Ishikawa (cell line): ENCODE measurements at regions not wholly inside any gene's neighbourhood (a gene's known extent, or its start where the extent isn't known, plus 50 kb on each side); places are given as distances from the start of the nearest gene placed in this dataset.

ENCODE experiments used
- CEBPB ChIP-seq: IDR thresholded peaks from 2 replicates; pipeline ENCODE4 v1.6.1; 2012
- EGR1 ChIP-seq: IDR thresholded peaks from 2 replicates; pipeline ENCODE4 v1.6.1; 2012
- EP300 ChIP-seq: IDR thresholded peaks from 2 replicates; pipeline ENCODE4 v1.6.1; 2012; ENCODE audit warnings: borderline replicate concordance
- NFIC ChIP-seq: IDR thresholded peaks from 2 replicates; pipeline ENCODE4 v1.6.1; 2012
- RAD21 ChIP-seq: IDR thresholded peaks from 2 replicates; pipeline ENCODE4 v1.6.1; 2012; ENCODE audit warnings: low read depth
- TCF12 ChIP-seq: IDR thresholded peaks from 2 replicates; pipeline ENCODE4 v1.6.1; 2012; ENCODE audit warnings: low read depth
- TEAD4 ChIP-seq: IDR thresholded peaks from 2 replicates; pipeline ENCODE4 v1.6.1; 2012
- YY1 ChIP-seq: IDR thresholded peaks from 2 replicates; pipeline ENCODE4 v1.6.1; 2012; ENCODE audit warnings: low read depth
- TF ChIP-seq, protein P1 (sequence below): IDR thresholded peaks from 2 replicates; pipeline ENCODE4 v1.6.1; 2012
- TF ChIP-seq, protein P2 (sequence below): IDR thresholded peaks from 2 replicates; pipeline ENCODE4 v1.6.1; 2012; ENCODE audit warnings: low read depth, mild to moderate bottlenecking
- TF ChIP-seq, protein P3 (sequence below): IDR thresholded peaks from 2 replicates; pipeline ENCODE4 v1.6.1; 2012

DNA sequence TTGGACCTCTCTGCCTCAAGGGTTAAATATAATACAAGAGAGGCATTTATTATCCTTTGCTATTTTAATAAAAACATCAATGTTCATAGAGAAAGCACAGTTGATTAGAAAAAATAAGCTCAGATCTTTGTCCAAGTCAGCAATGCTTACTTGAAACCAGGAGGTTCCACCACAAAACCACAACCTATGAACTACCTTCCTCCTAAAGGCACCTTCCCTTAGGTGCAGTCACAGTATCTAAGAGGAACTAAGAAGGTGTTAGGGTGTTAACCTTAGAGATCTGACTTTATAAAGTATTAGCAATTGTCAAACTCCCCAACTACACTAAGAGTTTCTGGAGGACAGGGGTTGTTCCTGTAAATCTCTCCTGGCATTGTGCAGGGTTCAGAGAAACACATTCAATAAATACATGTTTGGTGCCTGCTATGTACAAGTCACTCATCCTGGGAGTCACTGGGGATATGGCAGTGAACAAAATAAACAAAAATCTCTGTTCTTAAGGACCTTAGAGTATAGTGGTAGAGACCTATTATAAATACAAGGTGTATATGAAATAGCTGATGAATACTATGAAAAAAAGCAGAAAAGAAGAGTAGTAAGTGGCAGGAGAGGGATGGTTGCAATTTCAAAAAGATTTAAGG is 208.6 kb downstream of the NFKBIZ start:
- TF ChIP-seq YY1 (no peak), RAD21 (no peak), TCF12 (no peak), EP300 (no peak), TEAD4 (no peak), NFIC (no peak), CEBPB (no peak), EGR1 (no peak)
- TF ChIP-seq, protein P1, sequence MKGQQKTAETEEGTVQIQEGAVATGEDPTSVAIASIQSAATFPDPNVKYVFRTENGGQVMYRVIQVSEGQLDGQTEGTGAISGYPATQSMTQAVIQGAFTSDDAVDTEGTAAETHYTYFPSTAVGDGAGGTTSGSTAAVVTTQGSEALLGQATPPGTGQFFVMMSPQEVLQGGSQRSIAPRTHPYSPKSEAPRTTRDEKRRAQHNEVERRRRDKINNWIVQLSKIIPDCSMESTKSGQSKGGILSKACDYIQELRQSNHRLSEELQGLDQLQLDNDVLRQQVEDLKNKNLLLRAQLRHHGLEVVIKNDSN = no peak
- TF ChIP-seq, protein P2, sequence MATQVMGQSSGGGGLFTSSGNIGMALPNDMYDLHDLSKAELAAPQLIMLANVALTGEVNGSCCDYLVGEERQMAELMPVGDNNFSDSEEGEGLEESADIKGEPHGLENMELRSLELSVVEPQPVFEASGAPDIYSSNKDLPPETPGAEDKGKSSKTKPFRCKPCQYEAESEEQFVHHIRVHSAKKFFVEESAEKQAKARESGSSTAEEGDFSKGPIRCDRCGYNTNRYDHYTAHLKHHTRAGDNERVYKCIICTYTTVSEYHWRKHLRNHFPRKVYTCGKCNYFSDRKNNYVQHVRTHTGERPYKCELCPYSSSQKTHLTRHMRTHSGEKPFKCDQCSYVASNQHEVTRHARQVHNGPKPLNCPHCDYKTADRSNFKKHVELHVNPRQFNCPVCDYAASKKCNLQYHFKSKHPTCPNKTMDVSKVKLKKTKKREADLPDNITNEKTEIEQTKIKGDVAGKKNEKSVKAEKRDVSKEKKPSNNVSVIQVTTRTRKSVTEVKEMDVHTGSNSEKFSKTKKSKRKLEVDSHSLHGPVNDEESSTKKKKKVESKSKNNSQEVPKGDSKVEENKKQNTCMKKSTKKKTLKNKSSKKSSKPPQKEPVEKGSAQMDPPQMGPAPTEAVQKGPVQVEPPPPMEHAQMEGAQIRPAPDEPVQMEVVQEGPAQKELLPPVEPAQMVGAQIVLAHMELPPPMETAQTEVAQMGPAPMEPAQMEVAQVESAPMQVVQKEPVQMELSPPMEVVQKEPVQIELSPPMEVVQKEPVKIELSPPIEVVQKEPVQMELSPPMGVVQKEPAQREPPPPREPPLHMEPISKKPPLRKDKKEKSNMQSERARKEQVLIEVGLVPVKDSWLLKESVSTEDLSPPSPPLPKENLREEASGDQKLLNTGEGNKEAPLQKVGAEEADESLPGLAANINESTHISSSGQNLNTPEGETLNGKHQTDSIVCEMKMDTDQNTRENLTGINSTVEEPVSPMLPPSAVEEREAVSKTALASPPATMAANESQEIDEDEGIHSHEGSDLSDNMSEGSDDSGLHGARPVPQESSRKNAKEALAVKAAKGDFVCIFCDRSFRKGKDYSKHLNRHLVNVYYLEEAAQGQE = no peak
- TF ChIP-seq, protein P3, sequence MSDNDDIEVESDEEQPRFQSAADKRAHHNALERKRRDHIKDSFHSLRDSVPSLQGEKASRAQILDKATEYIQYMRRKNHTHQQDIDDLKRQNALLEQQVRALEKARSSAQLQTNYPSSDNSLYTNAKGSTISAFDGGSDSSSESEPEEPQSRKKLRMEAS = no peak
